ENCODE measurements at regions not wholly inside any gene's neighbourhood (a gene's known extent, or its start where the extent isn't known, plus 50 kb on each side); places are given as distances from the start of the nearest gene placed in this dataset.
"Not testable (repeated sequence)": the region's sequence is repeated elsewhere in the genome, so short reads cannot be mapped to it uniquely, and the experiment has no call there.

GRCh38 chr5:98519571-98519970, 253.9 kb upstream of the RGMB start:
- no peak overlapping the region for H3K27ac ChIP-seq
- H3K4me3 ChIP-seq: no peak overlapping the region
- in situ Hi-C loops (cut with MboI; ENCODE audit: low pct_unique_long_range_greater_than_20kb in 2 of 9, low sequenced_read_pairs in 9 of 9, unreplicated experiment in 9 of 9): no loop called here
- ATAC-seq (replicated peaks in 6 of 8): peak in 2 of 8 experiments; percentile 24 to 61
- WGBS, 10 experiments: 21 to 100% (median 81%) methylated on average over 1 to 4 of the region's 4 CpGs; no CpG with 5 or more reads in 2 of the 10 experiments
- H3K4me1 ChIP-seq (replicated peaks in 1 of 2): peaks cover 15 to 18% of the 10 kb centered on the region in 2 donors

- no peak overlapping the region for H3K4me3 ChIP-seq
- in situ Hi-C loops (cut with MboI; ENCODE audit: low pct_unique_long_range_greater_than_20kb in 2 of 9, low sequenced_read_pairs in 9 of 9, unreplicated experiment in 9 of 9): no loop called here
- no peak for ATAC-seq (replicated peaks in 6 of 8)
- peaks cover 17 to 25% of the 10 kb centered on the region in 2 donors for H3K4me1 ChIP-seq (replicated peaks in 1 of 2)
- WGBS, 10 experiments: 80 to 100% (median 98%) methylated on average over 2 to 3 of the region's 3 CpGs; no CpG with 5 or more reads in 4 of the 10 experiments
- no peak overlapping the region for H3K27ac ChIP-seq
Observed at GRCh38 chr5:98521821-98522220, 251.6 kb upstream of the RGMB start.

- no peak overlapping the region for H3K4me3 ChIP-seq
- H3K4me1 ChIP-seq (replicated peaks in 1 of 2): peaks cover 2 to 14% of the 10 kb centered on the region in 2 donors
- no peak overlapping the region for H3K27ac ChIP-seq
- in situ Hi-C loops (cut with MboI; ENCODE audit: low pct_unique_long_range_greater_than_20kb in 2 of 9, low sequenced_read_pairs in 9 of 9, unreplicated experiment in 9 of 9): no loop called here
- ATAC-seq (replicated peaks in 6 of 8): peak in 5 of 8 experiments; percentile 39 to 82 (median 81)
Observed at GRCh38 chr5:98524773-98525172, 248.7 kb upstream of the RGMB start.

GRCh38 chr5:98527846-98528245, 245.6 kb upstream of the RGMB start:
- in situ Hi-C loops (cut with MboI; ENCODE audit: low pct_unique_long_range_greater_than_20kb in 2 of 9, low sequenced_read_pairs in 9 of 9, unreplicated experiment in 9 of 9): no loop called here
- no peak overlapping the region for H3K4me3 ChIP-seq
- ATAC-seq (replicated peaks in 6 of 8): no peak
- peaks cover 2 to 14% of the 10 kb centered on the region in 2 donors for H3K4me1 ChIP-seq (replicated peaks in 1 of 2)
- no peak overlapping the region for H3K27ac ChIP-seq

- no peak for ATAC-seq (replicated peaks in 6 of 8)
- in situ Hi-C loops (cut with MboI; ENCODE audit: low pct_unique_long_range_greater_than_20kb in 2 of 9, low sequenced_read_pairs in 9 of 9, unreplicated experiment in 9 of 9): no loop called here
- no peak overlapping the region for H3K4me3 ChIP-seq
- H3K4me1 ChIP-seq (replicated peaks in 1 of 2): peaks cover 2 to 9% of the 10 kb centered on the region in 2 donors
- no peak overlapping the region for H3K27ac ChIP-seq
Observed at GRCh38 chr5:98529321-98529720, 244.1 kb upstream of the RGMB start.

GRCh38 chr5:98530224-98530623, 243.2 kb upstream of the RGMB start:
- H3K4me3 ChIP-seq: no peak overlapping the region
- in situ Hi-C loops (cut with MboI; ENCODE audit: low pct_unique_long_range_greater_than_20kb in 2 of 9, low sequenced_read_pairs in 9 of 9, unreplicated experiment in 9 of 9): no loop called here
- peaks cover 0 to 2% of the 10 kb centered on the region in 2 donors for H3K4me1 ChIP-seq (replicated peaks in 1 of 2)
- 33 to 100% (median 83%) methylated on average over 1 to 2 of the region's 2 CpGs; no CpG with 5 or more reads in 2 of the 10 experiments for WGBS, 10 experiments
- no peak overlapping the region for H3K27ac ChIP-seq
- ATAC-seq (replicated peaks in 6 of 8): no peak

GRCh38 chr5:98535901-98536300, 237.6 kb upstream of the RGMB start:
- in situ Hi-C loops (cut with MboI; ENCODE audit: low pct_unique_long_range_greater_than_20kb in 2 of 9, low sequenced_read_pairs in 9 of 9, unreplicated experiment in 9 of 9): no loop called here
- no peak overlapping the region for H3K4me3 ChIP-seq
- 30 to 100% (median 59%) methylated on average over 1 to 4 of the region's 4 CpGs; no CpG with 5 or more reads in 1 of the 10 experiments for WGBS, 10 experiments
- ATAC-seq (replicated peaks in 6 of 8): no peak
- H3K27ac ChIP-seq: no peak overlapping the region
- H3K4me1 ChIP-seq (replicated peaks in 1 of 2): peaks cover 13 to 27% of the 10 kb centered on the region in 2 donors

- WGBS, 10 experiments: 0 to 73% (median 40%) methylated on average over 1 of the region's 1 CpG; no CpG with 5 or more reads in 5 of the 10 experiments
- Histone ChIP-seq H3K27ac (no peak overlapping the region), H3K4me3 (no peak overlapping the region), H3K4me1 (replicated peaks in 1 of 2) (peaks cover 13 to 27% of the 10 kb centered on the region in 2 donors)
- no peak for ATAC-seq (replicated peaks in 6 of 8)
- in situ Hi-C loops (cut with MboI; ENCODE audit: low pct_unique_long_range_greater_than_20kb in 2 of 9, low sequenced_read_pairs in 9 of 9, unreplicated experiment in 9 of 9): no loop called here
Observed at GRCh38 chr5:98540056-98540455, 233.4 kb upstream of the RGMB start.

- 0 to 75% (median 0%) methylated on average over 1 of the region's 1 CpG; no CpG with 5 or more reads in 2 of the 10 experiments for WGBS, 10 experiments
- H3K4me3 ChIP-seq: no peak overlapping the region
- in situ Hi-C loops (cut with MboI; ENCODE audit: low pct_unique_long_range_greater_than_20kb in 2 of 9, low sequenced_read_pairs in 9 of 9, unreplicated experiment in 9 of 9): no loop called here
- ATAC-seq (replicated peaks in 6 of 8): no peak
- H3K4me1 ChIP-seq (replicated peaks in 1 of 2): peaks cover 5 to 14% of the 10 kb centered on the region in 2 donors
- H3K27ac ChIP-seq: no peak overlapping the region
Observed at GRCh38 chr5:98541641-98542040, 231.8 kb upstream of the RGMB start.

GRCh38 chr5:98543490-98543889, 230.0 kb upstream of the RGMB start:
- ATAC-seq (replicated peaks in 6 of 8): no peak
- 59 to 100% (median 90%) methylated on average over 1 to 4 of the region's 4 CpGs for WGBS, 10 experiments
- Histone ChIP-seq H3K4me1 (replicated peaks in 1 of 2) (no peaks in the 10 kb centered on the region), H3K4me3 (no peak overlapping the region), H3K27ac (no peak overlapping the region)
- in situ Hi-C loops (cut with MboI; ENCODE audit: low pct_unique_long_range_greater_than_20kb in 2 of 9, low sequenced_read_pairs in 9 of 9, unreplicated experiment in 9 of 9): no loop called here

- H3K4me1 ChIP-seq (replicated peaks in 1 of 2); H3K27ac ChIP-seq; in situ Hi-C loops (cut with MboI; ENCODE audit: low pct_unique_long_range_greater_than_20kb in 2 of 9, low sequenced_read_pairs in 9 of 9, unreplicated experiment in 9 of 9); ATAC-seq (replicated peaks in 6 of 8); H3K4me3 ChIP-seq: not testable (repeated sequence)
- WGBS, 10 experiments: 57% methylated on average over 6 of the region's 14 CpGs; no CpG with 5 or more reads in 9 of the 10 experiments
Observed at GRCh38 chr5:98546924-98547323, 226.5 kb upstream of the RGMB start.

GRCh38 chr5:98556712-98557111, 216.8 kb upstream of the RGMB start:
- 83 to 100% (median 100%) methylated on average over 1 of the region's 1 CpG; no CpG with 5 or more reads in 4 of the 10 experiments for WGBS, 10 experiments
- in situ Hi-C loops (cut with MboI; ENCODE audit: low pct_unique_long_range_greater_than_20kb in 2 of 9, low sequenced_read_pairs in 9 of 9, unreplicated experiment in 9 of 9): no loop called here

GRCh38 chr5:98557916-98558315, 215.5 kb upstream of the RGMB start:
- in situ Hi-C loops (cut with MboI; ENCODE audit: low pct_unique_long_range_greater_than_20kb in 2 of 9, low sequenced_read_pairs in 9 of 9, unreplicated experiment in 9 of 9): no loop called here
- no peak for ATAC-seq (replicated peaks in 6 of 8)
- no peak overlapping the region for H3K27ac ChIP-seq
- peaks cover 0 to 5% of the 10 kb centered on the region in 2 donors for H3K4me1 ChIP-seq (replicated peaks in 1 of 2)
- H3K4me3 ChIP-seq: no peak overlapping the region

More at GRCh38 chr5:98556712-98557111, 216.8 kb upstream of the RGMB start:
- H3K27ac ChIP-seq: no peak overlapping the region
- ATAC-seq (replicated peaks in 6 of 8): no peak
- H3K4me1 ChIP-seq (replicated peaks in 1 of 2): no peaks in the 10 kb centered on the region
- no peak overlapping the region for H3K4me3 ChIP-seq

- ATAC-seq (replicated peaks in 6 of 8): peak in 2 of 8 experiments; percentile 18 to 78
- no peak overlapping the region for H3K4me3 ChIP-seq
- in situ Hi-C loops (cut with MboI; ENCODE audit: low pct_unique_long_range_greater_than_20kb in 2 of 9, low sequenced_read_pairs in 9 of 9, unreplicated experiment in 9 of 9): no loop called here
- WGBS, 10 experiments: 22 to 94% (median 85%) methylated on average over 2 of the region's 2 CpGs; no CpG with 5 or more reads in 4 of the 10 experiments
- H3K4me1 ChIP-seq (replicated peaks in 1 of 2): peaks cover 1 to 14% of the 10 kb centered on the region in 2 donors
- no peak overlapping the region for H3K27ac ChIP-seq
Observed at GRCh38 chr5:98563885-98564653, 209.4 kb upstream of the RGMB start.
